Suppressor macrophage treated with lipopolysaccharide for 1 hour (primary cell): ENCODE measurements at regions not wholly inside any gene's neighbourhood (a gene's known extent, or its start where the extent isn't known, plus 50 kb on each side); places are given as distances from the start of the nearest gene placed in this dataset.
"Not testable (repeated sequence)": the region's sequence is repeated elsewhere in the genome, so short reads cannot be mapped to it uniquely, and the experiment has no call there.

Source experiments
- DNase-seq, 3 donors: peaks; one replicate each; pipeline ENCODE4 v3.0.0-alpha.2; 2020 to 2022

GRCh38 chr9:124084087-124084486 is 72.5 kb downstream of the LHX2 start:
- DNase-seq: no peak

- DNase-seq: no peak
These were observed 75.7 kb downstream of the LHX2 start for GRCh38 chr9:124087226-124087625.

- no peak for DNase-seq
These were observed 76.9 kb downstream of the LHX2 start for GRCh38 chr9:124088476-124088837.

GRCh38 chr9:124089631-124090488 is 78.3 kb downstream of the LHX2 start:
- DNase-seq: not testable (repeated sequence)

- no peak for DNase-seq
These were observed 86.8 kb downstream of the LHX2 start for GRCh38 chr9:124098141-124098905.

GRCh38 chr9:124099860-124100259 is 88.3 kb downstream of the LHX2 start:
- DNase-seq: no peak

GRCh38 chr9:124101215-124101968 is 89.8 kb downstream of the LHX2 start:
- DNase-seq: no peak

- DNase-seq: peak; percentile 59 to 66 (median 61)
These were observed 90.4 kb downstream of the LHX2 start for GRCh38 chr9:124101969-124102345.

GRCh38 chr9:124102363-124102762 is 90.8 kb downstream of the LHX2 start:
- DNase-seq: peak; percentile 18 to 36 (median 29)

GRCh38 chr9:124105266-124105665 is 93.7 kb downstream of the LHX2 start:
- no peak for DNase-seq

GRCh38 chr9:124108216-124108615 is 96.6 kb downstream of the LHX2 start:
- DNase-seq: no peak

- DNase-seq: peak; percentile 54 to 84 (median 70)
These were observed 98.8 kb downstream of the LHX2 start for GRCh38 chr9:124110307-124110915.

GRCh38 chr9:124116683-124117363 is 105.3 kb downstream of the LHX2 start:
- DNase-seq: no peak

GRCh38 chr9:124118894-124119293 is 107.3 kb downstream of the LHX2 start:
- no peak for DNase-seq

GRCh38 chr9:124120272-124120671 is 108.7 kb downstream of the LHX2 start:
- no peak for DNase-seq

- DNase-seq: no peak
These were observed 110.2 kb downstream of the LHX2 start for GRCh38 chr9:124121725-124122124.

GRCh38 chr9:124122321-124122720 is 110.8 kb downstream of the LHX2 start:
- peak in 2 of 3 donors; percentile 15 to 22 for DNase-seq

GRCh38 chr9:124122813-124123462 is 111.4 kb downstream of the LHX2 start:
- DNase-seq: peak in 2 of 3 donors; percentile 10 to 27

GRCh38 chr9:124123621-124124020 is 112.1 kb downstream of the LHX2 start:
- DNase-seq: peak in 2 of 3 donors; percentile 36 to 42

GRCh38 chr9:124124729-124125650 is 113.4 kb downstream of the LHX2 start:
- no peak for DNase-seq

GRCh38 chr9:124125651-124125977 is 114.0 kb downstream of the LHX2 start:
- DNase-seq: no peak
